ENCODE measurements at regions not wholly inside any gene's neighbourhood (a gene's known extent, or its start where the extent isn't known, plus 50 kb on each side); places are given as distances from the start of the nearest gene placed in this dataset.

- H3K79me2 ChIP-seq (ENCODE audit: insufficient read depth, low read length): no peaks in the 10 kb centered on the region
- DNase-seq (ENCODE audit: low read depth, low spot score) (no peak), ATAC-seq (no peak)
- no peaks in the 10 kb centered on the region; a peak in 2 of 4 replicates for H3K9me3 ChIP-seq (ENCODE audit: control insufficient read depth in 1 of 2, insufficient read depth in 1 of 2, low read depth in 1 of 2, low read length in 2 of 2)
- no peaks in the 10 kb centered on the region for H3K36me3 ChIP-seq (ENCODE audit: control insufficient read depth in 1 of 2, insufficient read depth in 2 of 2, low read length in 2 of 2)
- POLR2A ChIA-PET: no interaction called here
- RAD21 ChIA-PET (ENCODE audit: low non-redundant PET in 1 of 2, low total read pairs in 2 of 2, uncharacterized antibody in 2 of 2, unreplicated experiment in 2 of 2): no interaction called here
- intact Hi-C loops (cut with micrococcal nuclease): no loop called here
- no TSS peak for BruUV-seq (replicated peaks)
- CTCF ChIA-PET: no interaction called here
- H3K4me1 ChIP-seq (ENCODE audit: control insufficient read depth in 1 of 2, insufficient read depth in 2 of 2, low read length in 2 of 2): no peaks in the 10 kb centered on the region
- H3K9me2 ChIP-seq (ENCODE audit: insufficient read depth): no peaks in the 10 kb centered on the region
- H4K20me1 ChIP-seq (ENCODE audit: insufficient read depth): no peaks in the 10 kb centered on the region
- no peak overlapping the region for H2AFZ ChIP-seq (ENCODE audit: low read depth, low read length, poor library complexity, severe bottlenecking)
- no peak overlapping the region for H3K4me2 ChIP-seq (ENCODE audit: low read length)
- H3K27ac ChIP-seq (ENCODE audit: low read depth, low read length): no peak overlapping the region
- TF ChIP-seq TCF7L2 (IDR thresholded peaks at IDR 0.05; ENCODE audit: borderline replicate concordance, extremely low read depth, insufficient read depth, insufficient read length) (no peak), SP1 (IDR thresholded peaks at IDR 0.05; ENCODE audit: low read depth) (no peak), FOSL1 (IDR thresholded peaks at IDR 0.05; ENCODE audit: low read depth) (no peak), MAX (IDR thresholded peaks at IDR 0.05) (no peak), ZFX (IDR thresholded peaks at IDR 0.05) (no peak), CBX3 (IDR thresholded peaks at IDR 0.05; ENCODE audit: low read depth) (no peak), SRF (IDR thresholded peaks at IDR 0.05; ENCODE audit: low read depth) (no peak), SIN3A (IDR thresholded peaks at IDR 0.05; ENCODE audit: low read depth) (no peak), EGR1 (IDR thresholded peaks at IDR 0.05; ENCODE audit: low read depth) (no peak), EZH2phosphoT487 (IDR thresholded peaks at IDR 0.05; ENCODE audit: borderline replicate concordance) (no peak)
- no peaks in the 10 kb centered on the region for H3K27me3 ChIP-seq (ENCODE audit: insufficient read depth, low read length)
- no peak overlapping the region for H3K9ac ChIP-seq (ENCODE audit: low read length)
- no peak overlapping the region for H3K4me3 ChIP-seq (replicated peaks in 1 of 2; ENCODE audit: low read depth in 1 of 2, low read length in 2 of 2)
Observed at GRCh38 chr16:65624229-65624628, 502.4 kb upstream of the CDH11 start.

GRCh38 chr16:65622871-65623270, 501.0 kb upstream of the CDH11 start:
- no peak overlapping the region for H3K4me2 ChIP-seq (ENCODE audit: low read length)
- no peaks in the 10 kb centered on the region; a peak in 2 of 4 replicates for H3K9me3 ChIP-seq (ENCODE audit: control insufficient read depth in 1 of 2, insufficient read depth in 1 of 2, low read depth in 1 of 2, low read length in 2 of 2)
- no peaks in the 10 kb centered on the region for H3K36me3 ChIP-seq (ENCODE audit: control insufficient read depth in 1 of 2, insufficient read depth in 2 of 2, low read length in 2 of 2)
- ATAC-seq (no peak), DNase-seq (ENCODE audit: low read depth, low spot score) (no peak)
- ChIA-PET RAD21 (ENCODE audit: low non-redundant PET in 1 of 2, low total read pairs in 2 of 2, uncharacterized antibody in 2 of 2, unreplicated experiment in 2 of 2) (no interaction called here), CTCF (no interaction called here), POLR2A (no interaction called here)
- H3K9me2 ChIP-seq (ENCODE audit: insufficient read depth): no peaks in the 10 kb centered on the region
- no peaks in the 10 kb centered on the region for H4K20me1 ChIP-seq (ENCODE audit: insufficient read depth)
- H3K4me1 ChIP-seq (ENCODE audit: control insufficient read depth in 1 of 2, insufficient read depth in 2 of 2, low read length in 2 of 2): no peaks in the 10 kb centered on the region
- no peak overlapping the region for H2AFZ ChIP-seq (ENCODE audit: low read depth, low read length, poor library complexity, severe bottlenecking)
- H3K27ac ChIP-seq (ENCODE audit: low read depth, low read length): no peak overlapping the region
- H3K79me2 ChIP-seq (ENCODE audit: insufficient read depth, low read length): no peaks in the 10 kb centered on the region
- no TSS peak for BruUV-seq (replicated peaks)
- intact Hi-C loops (cut with micrococcal nuclease): no loop called here
- no peaks in the 10 kb centered on the region for H3K27me3 ChIP-seq (ENCODE audit: insufficient read depth, low read length)
- H3K9ac ChIP-seq (ENCODE audit: low read length): no peak overlapping the region
- H3K4me3 ChIP-seq (replicated peaks in 1 of 2; ENCODE audit: low read depth in 1 of 2, low read length in 2 of 2): no peak overlapping the region
- TF ChIP-seq RAD21 (IDR thresholded peaks at IDR 0.05; ENCODE audit: low read depth) (no peak), CBX3 (IDR thresholded peaks at IDR 0.05; ENCODE audit: low read depth) (no peak), ZBTB33 (IDR thresholded peaks at IDR 0.05; ENCODE audit: extremely low read depth, insufficient replicate concordance, low read length) (no peak), SP1 (IDR thresholded peaks at IDR 0.05; ENCODE audit: low read depth) (no peak), ATF3 (IDR thresholded peaks at IDR 0.05) (no peak), ELF1 (IDR thresholded peaks at IDR 0.05; ENCODE audit: borderline replicate concordance, low read depth) (no peak), TCF7L2 (IDR thresholded peaks at IDR 0.05; ENCODE audit: borderline replicate concordance, extremely low read depth, insufficient read depth, insufficient read length) (no peak), SIN3A (IDR thresholded peaks at IDR 0.05; ENCODE audit: low read depth) (no peak), EGR1 (IDR thresholded peaks at IDR 0.05; ENCODE audit: low read depth) (no peak), POLR2AphosphoS5 (IDR thresholded peaks at IDR 0.05; ENCODE audit: low read depth, low read length) (no peak), EZH2 (IDR thresholded peaks at IDR 0.05) (no peak), REST (IDR thresholded peaks at IDR 0.05; ENCODE audit: low read depth) (no peak)
